ENCODE measurements at regions not wholly inside any gene's neighbourhood (a gene's known extent, or its start where the extent isn't known, plus 50 kb on each side); places are given as distances from the start of the nearest gene placed in this dataset.
"Not testable (repeated sequence)": the region's sequence is repeated elsewhere in the genome, so short reads cannot be mapped to it uniquely, and the experiment has no call there.

GRCh38 chr15:53033709-53034108 is 243.6 kb upstream of the ONECUT1 start:
- Histone ChIP-seq H3F3A (ENCODE audit: insufficient read depth, low read length) (no peaks in the 10 kb centered on the region), H3K4me1 (ENCODE audit: low read length) (no peaks in the 10 kb centered on the region), H3K4me2 (ENCODE audit: low read depth, low read length) (no peak overlapping the region), H3K27me3 (replicated peaks; ENCODE audit: insufficient read depth, low read length) (no peaks in the 10 kb centered on the region), H3K9me3 (replicated peaks; ENCODE audit: insufficient read depth, low read length) (no peaks in the 10 kb centered on the region), H3K79me2 (ENCODE audit: low read length) (no peaks in the 10 kb centered on the region), H3K9me2 (replicated peaks; ENCODE audit: insufficient read depth, low read length) (no peaks in the 10 kb centered on the region), H3K9ac (ENCODE audit: low read length) (no peak overlapping the region), H2AFZ (ENCODE audit: low read length) (no peak overlapping the region), H3K4me3 (ENCODE audit: low read length) (no peak overlapping the region), H3K27ac (ENCODE audit: low read length) (no peak overlapping the region), H3K36me3 (replicated peaks; ENCODE audit: insufficient read depth, low read length) (no peaks in the 10 kb centered on the region), H4K20me1 (ENCODE audit: insufficient read depth, low read length) (no peaks in the 10 kb centered on the region)
- TF ChIP-seq EZH2 (optimal IDR thresholded peaks at IDR 0.05; ENCODE audit: low read depth, low read length) (no peak), EZH2phosphoT487 (IDR thresholded peaks at IDR 0.05; ENCODE audit: low read length) (no peak), CTCF (IDR thresholded peaks at IDR 0.05; ENCODE audit: low read length) (no peak)
- no peak for DNase-seq

- no peaks in the 10 kb centered on the region for H3K36me3 ChIP-seq (replicated peaks; ENCODE audit: insufficient read depth, low read length)
- H3K4me3 ChIP-seq (ENCODE audit: low read length), result no peak overlapping the region
- H3K9me3 ChIP-seq (replicated peaks; ENCODE audit: insufficient read depth, low read length), result no peaks in the 10 kb centered on the region
- H3K27ac ChIP-seq (ENCODE audit: low read length), result no peak overlapping the region
- no peak overlapping the region for H3K9ac ChIP-seq (ENCODE audit: low read length)
- H3K4me1 ChIP-seq (ENCODE audit: low read length), result no peaks in the 10 kb centered on the region
- no peak overlapping the region for H2AFZ ChIP-seq (ENCODE audit: low read length)
- TF ChIP-seq EZH2 (optimal IDR thresholded peaks at IDR 0.05; ENCODE audit: low read depth, low read length), result no peak
- TF ChIP-seq CTCF (IDR thresholded peaks at IDR 0.05; ENCODE audit: low read length), result no peak
- no peak for TF ChIP-seq EZH2phosphoT487 (IDR thresholded peaks at IDR 0.05; ENCODE audit: low read length)
- no peak for DNase-seq
- H3K4me2 ChIP-seq (ENCODE audit: low read depth, low read length), result no peak overlapping the region
- H4K20me1 ChIP-seq (ENCODE audit: insufficient read depth, low read length), result no peaks in the 10 kb centered on the region
- H3K27me3 ChIP-seq (replicated peaks; ENCODE audit: insufficient read depth, low read length), result no peaks in the 10 kb centered on the region
- H3F3A ChIP-seq (ENCODE audit: insufficient read depth, low read length), result no peaks in the 10 kb centered on the region
- no peaks in the 10 kb centered on the region for H3K9me2 ChIP-seq (replicated peaks; ENCODE audit: insufficient read depth, low read length)
- no peaks in the 10 kb centered on the region for H3K79me2 ChIP-seq (ENCODE audit: low read length)
Observed at GRCh38 chr15:53031469-53031868, 241.3 kb upstream of the ONECUT1 start.

GRCh38 chr15:53022788-53023187 is 232.7 kb upstream of the ONECUT1 start:
- Histone ChIP-seq H3K36me3 (replicated peaks; ENCODE audit: insufficient read depth, low read length) (no peaks in the 10 kb centered on the region), H3K9ac (ENCODE audit: low read length) (no peak overlapping the region), H3K27ac (ENCODE audit: low read length) (no peak overlapping the region), H3K4me2 (ENCODE audit: low read depth, low read length) (no peak overlapping the region), H3K79me2 (ENCODE audit: low read length) (no peaks in the 10 kb centered on the region), H3K9me2 (replicated peaks; ENCODE audit: insufficient read depth, low read length) (no peaks in the 10 kb centered on the region), H3K4me3 (ENCODE audit: low read length) (no peak overlapping the region), H2AFZ (ENCODE audit: low read length) (no peak overlapping the region), H3K4me1 (ENCODE audit: low read length) (no peaks in the 10 kb centered on the region), H3K27me3 (replicated peaks; ENCODE audit: insufficient read depth, low read length) (no peaks in the 10 kb centered on the region), H3K9me3 (replicated peaks; ENCODE audit: insufficient read depth, low read length) (no peaks in the 10 kb centered on the region), H4K20me1 (ENCODE audit: insufficient read depth, low read length) (no peaks in the 10 kb centered on the region), H3F3A (ENCODE audit: insufficient read depth, low read length) (no peaks in the 10 kb centered on the region)
- no peak for DNase-seq
- TF ChIP-seq EZH2phosphoT487 (IDR thresholded peaks at IDR 0.05; ENCODE audit: low read length) (no peak), EZH2 (optimal IDR thresholded peaks at IDR 0.05; ENCODE audit: low read depth, low read length) (no peak)

- no peaks in the 10 kb centered on the region for H3K9me2 ChIP-seq (replicated peaks; ENCODE audit: insufficient read depth, low read length)
- no peaks in the 10 kb centered on the region for H4K20me1 ChIP-seq (ENCODE audit: insufficient read depth, low read length)
- no peak overlapping the region for H3K27ac ChIP-seq (ENCODE audit: low read length)
- no peaks in the 10 kb centered on the region for H3K79me2 ChIP-seq (ENCODE audit: low read length)
- no peak for TF ChIP-seq EZH2 (optimal IDR thresholded peaks at IDR 0.05; ENCODE audit: low read depth, low read length)
- no peak for TF ChIP-seq EZH2phosphoT487 (IDR thresholded peaks at IDR 0.05; ENCODE audit: low read length)
- no peak for TF ChIP-seq CTCF (IDR thresholded peaks at IDR 0.05; ENCODE audit: low read length)
- H3K36me3 ChIP-seq (replicated peaks; ENCODE audit: insufficient read depth, low read length), result no peaks in the 10 kb centered on the region
- no peak overlapping the region for H2AFZ ChIP-seq (ENCODE audit: low read length)
- no peak overlapping the region for H3K4me2 ChIP-seq (ENCODE audit: low read depth, low read length)
- H3F3A ChIP-seq (ENCODE audit: insufficient read depth, low read length), result no peaks in the 10 kb centered on the region
- H3K4me3 ChIP-seq (ENCODE audit: low read length), result no peak overlapping the region
- H3K27me3 ChIP-seq (replicated peaks; ENCODE audit: insufficient read depth, low read length), result no peaks in the 10 kb centered on the region
- H3K9ac ChIP-seq (ENCODE audit: low read length), result no peak overlapping the region
- H3K9me3 ChIP-seq (replicated peaks; ENCODE audit: insufficient read depth, low read length), result no peaks in the 10 kb centered on the region
- no peaks in the 10 kb centered on the region for H3K4me1 ChIP-seq (ENCODE audit: low read length)
- no peak for DNase-seq
Observed at GRCh38 chr15:53013329-53013728, 223.2 kb upstream of the ONECUT1 start.

GRCh38 chr15:53011779-53012178 is 221.6 kb upstream of the ONECUT1 start:
- not testable (repeated sequence) for H3K9me3 ChIP-seq (replicated peaks; ENCODE audit: insufficient read depth, low read length); H3K4me1 ChIP-seq (ENCODE audit: low read length); H3K4me3 ChIP-seq (ENCODE audit: low read length); H3K27ac ChIP-seq (ENCODE audit: low read length); H3K9me2 ChIP-seq (replicated peaks; ENCODE audit: insufficient read depth, low read length); H3K36me3 ChIP-seq (replicated peaks; ENCODE audit: insufficient read depth, low read length); H3F3A ChIP-seq (ENCODE audit: insufficient read depth, low read length); H2AFZ ChIP-seq (ENCODE audit: low read length); H3K79me2 ChIP-seq (ENCODE audit: low read length); H3K4me2 ChIP-seq (ENCODE audit: low read depth, low read length); DNase-seq; H3K27me3 ChIP-seq (replicated peaks; ENCODE audit: insufficient read depth, low read length); H3K9ac ChIP-seq (ENCODE audit: low read length); H4K20me1 ChIP-seq (ENCODE audit: insufficient read depth, low read length)

Data from MM.1S (cell line).